CD4-positive, alpha-beta T cell treated with Interleukin-10 for 1 hour (primary cell): ENCODE measurements at regions not wholly inside any gene's neighbourhood (a gene's known extent, or its start where the extent isn't known, plus 50 kb on each side); places are given as distances from the start of the nearest gene placed in this dataset.

ENCODE experiments used
- DNase-seq: peaks from one replicate; pipeline ENCODE4 v3.0.0-alpha.2; 2020

- no peak for DNase-seq
These were observed 1313.5 kb upstream of the WWC1 start for GRCh38 chr5:166977911-166978422.

DNA sequence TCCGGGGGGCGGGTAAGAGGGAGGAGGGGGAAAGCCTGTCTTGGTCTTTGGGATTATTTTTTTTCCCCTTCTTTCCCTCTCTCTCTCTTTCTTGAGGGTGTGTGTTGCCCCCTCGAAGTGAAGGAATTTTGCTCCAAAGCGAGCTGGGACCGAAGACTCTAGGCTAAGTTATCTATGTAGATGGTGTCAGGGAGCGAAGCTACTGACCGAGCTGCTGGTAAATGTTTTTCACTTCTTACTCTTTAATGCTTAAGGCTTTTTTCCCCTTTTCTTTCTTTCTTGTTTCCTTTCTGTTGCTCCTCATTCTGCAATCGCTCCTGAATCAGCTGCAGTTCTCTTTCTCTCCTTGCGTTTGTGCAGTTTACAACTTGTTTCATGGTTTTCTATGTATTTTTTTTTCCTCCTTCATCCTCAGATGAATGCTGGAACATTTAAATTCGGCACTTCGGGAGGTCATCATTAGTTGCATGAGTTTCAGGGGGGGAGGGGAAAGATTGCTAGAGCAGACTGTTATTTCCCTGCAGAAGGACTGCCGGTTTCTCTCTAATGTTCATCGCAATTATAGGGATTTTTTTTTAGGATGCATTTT lies 1312.0 kb upstream of the WWC1 start:
- DNase-seq = no peak

- DNase-seq = no peak
These were observed 1310.8 kb upstream of the WWC1 start for GRCh38 chr5:166980666-166981065.

GRCh38 chr5:166982226-166982625 lies 1309.2 kb upstream of the WWC1 start:
- DNase-seq = no peak

DNA sequence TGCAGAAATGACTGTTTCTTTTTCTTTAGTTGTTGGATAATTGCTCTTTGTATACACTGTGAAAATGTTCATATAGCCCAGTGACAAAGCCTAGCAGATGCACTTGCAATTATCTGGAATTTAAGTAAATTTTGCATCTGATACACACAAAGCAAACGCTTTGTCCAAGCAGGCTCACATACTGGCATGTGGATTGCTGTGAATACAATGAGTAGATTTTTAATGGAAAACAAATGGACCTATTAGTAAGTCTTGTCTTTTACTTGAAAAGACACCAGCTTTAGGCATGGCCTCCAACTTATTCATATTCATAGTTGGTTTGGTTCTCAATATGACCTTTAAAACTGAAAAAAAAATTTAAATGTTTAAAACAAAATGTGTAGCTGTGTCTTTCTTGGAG lies 1299.8 kb upstream of the WWC1 start:
- no peak for DNase-seq

DNA sequence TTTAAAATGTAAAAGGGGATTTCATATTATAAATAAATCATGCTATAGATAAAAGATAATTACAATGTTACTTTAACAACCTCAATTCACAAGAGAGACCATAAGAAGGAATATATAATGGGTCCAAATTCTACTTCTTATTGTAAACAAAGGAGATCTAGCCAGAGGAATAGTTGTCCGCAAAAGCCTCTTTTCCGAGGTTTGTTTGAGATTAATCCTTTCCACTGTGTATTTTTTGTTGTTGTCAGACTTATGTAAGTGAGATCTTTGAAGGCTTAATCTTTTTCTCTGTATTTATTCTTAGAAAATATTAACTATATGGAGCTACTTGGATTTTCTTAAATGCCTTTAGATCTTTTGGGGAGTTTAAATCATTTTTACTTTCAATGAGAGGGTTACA lies 1299.3 kb upstream of the WWC1 start:
- no peak for DNase-seq

DNA sequence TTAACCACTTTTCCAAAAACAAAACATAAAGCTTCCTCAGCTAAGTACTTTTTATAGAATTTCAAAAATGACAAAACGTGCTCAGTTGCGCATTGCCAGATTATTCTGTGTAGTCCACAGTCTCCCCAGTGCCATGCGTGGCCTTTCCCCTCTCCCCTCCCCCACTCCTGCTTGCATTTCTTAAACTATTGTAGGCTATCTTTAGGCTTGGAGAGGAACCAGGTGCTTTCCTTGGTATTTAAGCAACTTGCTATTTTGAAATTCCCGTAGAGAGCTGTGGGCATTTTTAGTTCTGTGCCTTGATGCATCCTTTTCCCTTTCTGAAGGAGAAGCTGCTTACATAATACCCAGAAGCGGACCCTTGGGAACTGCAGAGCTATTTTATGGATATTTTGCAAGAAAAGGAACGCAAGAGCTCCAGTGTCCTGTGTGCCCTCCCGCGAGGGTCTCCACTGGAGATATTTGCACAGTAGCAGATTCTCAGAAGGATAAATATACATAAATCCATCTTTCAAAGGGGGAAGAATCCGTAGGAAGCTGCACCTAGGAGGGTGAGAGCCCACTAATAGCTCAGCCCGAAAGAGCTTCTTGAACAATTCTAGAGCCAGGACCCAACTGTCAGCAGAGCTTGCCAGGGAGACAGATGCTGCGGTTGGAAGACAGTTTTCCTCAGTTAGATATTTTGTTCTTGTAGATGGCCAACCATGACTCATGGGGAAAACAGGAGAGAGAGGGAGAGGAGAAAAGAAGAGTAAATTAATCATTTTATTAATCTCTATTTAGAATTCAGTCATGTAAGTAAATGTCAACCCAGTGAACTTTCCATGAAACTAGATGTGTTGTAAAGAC lies 1298.3 kb upstream of the WWC1 start:
- DNase-seq = no peak

- DNase-seq = no peak
These were observed 1297.2 kb upstream of the WWC1 start for GRCh38 chr5:166994226-166994625.

DNA sequence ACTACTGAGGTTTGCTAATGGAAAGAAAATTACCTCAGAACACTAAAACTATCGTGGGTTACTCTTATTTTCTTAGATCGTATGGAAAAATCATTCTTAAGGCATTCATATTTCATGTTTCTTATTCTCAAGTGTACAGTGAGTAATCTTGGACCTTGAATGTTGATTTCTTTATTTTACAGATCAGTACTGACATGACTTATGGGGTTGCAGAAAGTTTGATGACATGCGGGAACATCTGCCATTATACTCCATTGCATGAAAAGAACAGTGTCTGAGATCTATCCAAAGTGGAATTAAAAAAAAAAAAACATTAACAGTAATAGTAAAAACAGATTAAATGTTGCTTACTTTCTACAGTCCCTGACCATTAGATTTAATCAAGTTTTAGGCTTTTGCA lies 1290.2 kb upstream of the WWC1 start:
- DNase-seq = no peak

DNA sequence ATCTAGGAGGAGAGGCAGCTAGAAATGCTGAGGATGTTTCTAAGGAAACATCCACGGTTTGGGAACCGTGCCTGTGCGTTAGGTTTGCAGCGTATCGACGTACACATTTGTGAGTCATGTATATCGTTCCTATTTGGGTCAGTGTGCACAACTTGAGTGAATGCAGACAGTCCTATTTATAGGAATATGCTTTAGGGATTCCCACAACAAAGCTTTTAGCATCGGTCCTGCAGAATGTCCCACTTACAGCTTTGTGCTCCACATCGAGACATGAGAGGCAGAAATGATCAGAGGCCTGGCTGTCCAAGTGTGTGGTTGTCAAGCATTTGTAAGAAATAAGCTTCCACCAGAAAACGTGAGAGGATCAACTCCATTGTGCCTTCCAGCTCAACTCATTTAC lies 1282.7 kb upstream of the WWC1 start:
- DNase-seq = no peak

DNA sequence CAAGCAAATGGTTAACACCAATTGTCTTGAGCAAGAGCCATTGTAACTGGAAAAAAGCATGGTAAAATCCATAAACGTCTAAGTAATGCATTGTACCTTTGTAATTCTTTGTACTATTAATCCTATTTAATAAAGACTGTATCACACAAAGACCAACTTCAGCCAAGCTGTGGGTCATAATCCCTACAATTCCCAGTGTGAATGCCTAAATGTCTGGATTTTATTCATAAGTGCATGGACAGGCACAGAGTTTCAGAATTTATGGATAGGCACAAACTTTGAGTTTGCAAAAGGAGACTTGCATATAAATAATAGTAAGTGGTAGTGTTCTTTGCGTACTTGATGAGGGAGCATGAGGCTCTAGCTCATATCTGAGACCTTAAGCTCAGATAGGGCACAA lies 1280.2 kb upstream of the WWC1 start:
- DNase-seq = no peak

DNA sequence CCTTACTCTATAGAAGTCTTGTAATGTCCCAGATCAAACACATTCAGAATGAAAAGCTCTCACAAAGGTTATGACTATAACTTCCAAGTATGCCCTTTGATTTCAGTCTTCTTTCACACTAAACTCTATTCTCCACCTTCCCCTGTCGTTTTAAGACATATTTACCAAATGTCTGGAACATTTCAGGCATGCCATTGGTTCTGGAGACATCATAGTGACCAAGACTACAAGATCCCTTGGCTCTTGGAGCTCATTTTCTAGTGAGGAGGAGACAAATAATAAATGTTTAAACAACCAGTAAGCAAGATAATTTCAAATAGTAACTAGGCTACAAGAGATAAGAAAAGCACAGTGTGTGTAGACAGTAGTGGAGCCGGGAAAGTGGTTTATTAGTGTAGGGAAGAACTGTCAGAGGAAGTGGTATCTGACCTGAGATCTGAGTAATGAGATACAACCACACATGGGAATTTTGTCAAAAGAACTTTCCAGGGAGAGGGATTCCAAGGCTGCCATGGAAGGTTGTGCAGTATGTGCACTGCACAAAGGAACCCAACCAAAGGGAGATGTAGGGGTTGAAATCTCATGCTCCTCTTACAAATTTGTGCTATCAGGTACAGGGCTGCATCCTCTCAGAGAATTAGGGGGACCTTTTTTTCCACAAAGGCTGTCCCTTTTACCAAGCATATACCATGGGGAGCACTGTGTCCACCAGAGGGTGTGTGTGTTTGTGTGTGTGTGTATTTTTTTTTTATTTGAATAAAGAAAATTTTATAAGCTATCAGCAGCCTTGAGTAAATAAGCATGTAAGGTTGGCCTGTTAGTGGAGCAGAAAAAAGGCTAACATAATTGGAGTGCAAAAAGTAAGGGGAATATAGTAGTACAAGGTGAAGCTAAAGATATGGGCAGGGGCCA lies 1279.1 kb upstream of the WWC1 start:
- no peak for DNase-seq

DNA sequence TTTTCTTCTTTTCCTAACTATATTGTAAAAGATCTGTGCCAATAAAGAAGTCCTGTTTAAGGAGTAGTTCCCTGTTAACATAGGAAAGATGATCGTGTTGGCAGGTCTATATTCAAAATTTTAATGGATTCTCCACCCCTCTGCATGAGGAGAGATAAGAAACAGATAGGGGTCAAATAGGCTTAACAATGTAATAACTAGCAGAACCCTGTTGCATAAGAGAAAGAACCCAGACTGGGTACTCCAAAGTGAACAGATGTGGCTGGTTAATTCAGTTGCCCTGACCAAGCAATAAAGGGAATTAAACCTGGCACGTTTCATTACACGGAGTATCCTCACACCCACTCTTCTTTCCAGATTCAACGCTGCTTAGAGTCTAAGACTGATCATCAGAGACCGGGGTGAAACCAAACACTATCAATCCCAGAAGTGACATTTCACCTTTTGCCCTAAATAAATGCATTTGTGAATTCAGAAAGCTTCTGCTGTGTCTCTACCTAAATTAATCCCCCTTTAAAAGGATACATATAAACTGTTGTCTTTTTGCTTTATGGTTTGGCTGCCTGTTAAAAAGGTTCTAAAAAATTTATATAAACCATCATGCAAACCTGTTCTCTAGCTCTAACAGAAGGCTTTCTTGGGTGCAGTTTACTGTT lies 1276.9 kb upstream of the WWC1 start:
- DNase-seq = no peak

DNA sequence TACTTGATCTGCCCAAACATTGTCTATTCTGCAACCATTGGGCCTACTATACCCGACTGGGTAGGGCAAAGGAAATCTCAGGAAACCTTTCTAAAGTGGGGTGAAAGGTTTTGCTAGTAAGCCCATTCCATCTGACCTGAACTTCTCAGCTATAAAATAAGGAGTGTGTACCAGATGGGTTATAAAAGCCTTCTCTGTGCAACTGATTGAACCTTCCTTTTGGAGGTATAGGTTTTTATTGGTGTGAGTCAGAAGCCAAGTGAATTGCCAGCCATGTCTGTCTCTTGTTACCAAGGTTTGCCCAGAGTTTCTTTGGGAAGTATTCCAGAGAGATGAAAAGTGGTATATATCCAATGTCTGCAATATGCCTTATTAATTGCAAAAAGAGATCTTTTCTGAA lies 1271.0 kb upstream of the WWC1 start:
- no peak for DNase-seq

DNA sequence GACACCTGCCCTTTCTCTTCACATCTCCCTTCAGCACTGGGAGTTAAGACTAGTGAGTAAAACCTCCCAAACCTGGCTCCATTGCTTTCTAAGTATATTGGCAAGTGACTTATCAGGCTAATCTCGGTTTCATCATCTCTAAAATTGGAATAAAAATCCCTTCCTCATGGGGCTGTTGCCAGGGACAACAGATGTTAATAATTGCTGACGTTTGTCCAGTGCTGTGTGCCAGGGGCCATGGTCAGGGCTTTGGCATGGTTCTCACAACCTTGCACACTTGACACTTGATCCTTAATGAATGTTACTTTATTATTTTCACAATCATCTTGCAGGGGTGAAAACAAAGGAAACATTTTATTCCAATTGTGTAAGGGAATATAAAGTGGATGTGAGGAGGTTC lies 1262.0 kb upstream of the WWC1 start:
- no peak for DNase-seq

DNA sequence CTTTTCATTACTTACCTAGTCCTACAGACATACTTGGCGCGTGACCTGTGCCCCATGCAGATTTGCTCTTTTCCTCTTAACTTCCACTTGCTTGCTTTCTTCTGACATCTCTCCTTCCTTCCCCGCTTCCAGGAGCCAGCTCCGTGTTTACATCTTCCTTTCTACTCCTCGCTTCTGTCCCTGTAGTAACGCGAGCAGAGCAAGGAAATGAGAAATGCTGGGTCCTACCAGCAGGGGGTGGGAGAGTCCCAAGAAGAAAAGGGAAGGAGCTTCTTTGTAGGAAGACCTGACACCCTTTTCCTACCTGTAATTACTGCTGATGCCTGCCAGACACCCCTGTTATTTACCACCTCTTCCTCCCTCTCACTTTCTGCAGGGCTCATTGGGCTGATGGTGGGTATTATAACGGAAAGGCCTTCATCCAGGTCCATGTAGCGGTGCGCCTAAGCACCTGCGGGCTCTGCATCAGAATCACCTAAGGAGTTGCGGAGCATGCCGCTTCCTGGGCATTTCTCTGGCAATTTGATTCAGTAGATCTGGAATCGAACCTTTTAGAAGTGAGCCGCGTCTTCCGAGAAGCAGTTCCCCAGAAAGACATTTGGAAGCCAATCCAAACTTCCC lies 1260.8 kb upstream of the WWC1 start:
- DNase-seq = no peak

GRCh38 chr5:167036585-167036984 lies 1254.9 kb upstream of the WWC1 start:
- DNase-seq = no peak

DNA sequence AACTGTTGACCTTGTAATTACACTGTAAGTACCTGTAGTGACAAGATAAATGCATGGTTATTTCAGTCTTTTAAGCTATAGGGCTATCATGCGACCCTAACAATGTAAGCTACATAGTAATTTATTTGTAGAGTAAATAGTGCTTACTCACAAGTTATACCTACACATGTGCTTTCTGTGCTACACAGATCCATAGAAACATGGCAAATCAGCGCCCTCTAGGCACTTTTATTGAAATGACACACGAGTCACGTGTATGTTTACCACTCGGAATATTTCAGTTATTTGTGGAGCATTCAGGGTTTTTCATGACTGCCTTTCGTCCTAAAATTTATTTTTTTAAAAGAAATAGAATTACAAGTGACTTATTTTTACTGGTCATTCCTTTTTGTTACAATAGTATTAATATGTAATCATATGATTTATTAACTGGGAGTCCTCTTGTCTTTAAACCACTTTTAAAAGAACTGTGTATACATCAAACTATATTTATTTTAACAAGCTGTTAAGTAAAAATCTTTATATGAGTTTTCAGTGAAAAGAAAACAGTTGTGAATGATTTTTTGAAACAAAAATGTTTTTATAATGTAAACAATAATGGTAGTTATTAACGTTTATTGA lies 1242.3 kb upstream of the WWC1 start:
- no peak for DNase-seq

- DNase-seq = no peak
These were observed 1241.5 kb upstream of the WWC1 start for GRCh38 chr5:167049771-167050567.

- no peak for DNase-seq
These were observed 1240.7 kb upstream of the WWC1 start for GRCh38 chr5:167050568-167051401.
